HEK293 (cell line): ENCODE measurements at regions not wholly inside any gene's neighbourhood (a gene's known extent, or its start where the extent isn't known, plus 50 kb on each side); places are given as distances from the start of the nearest gene placed in this dataset.

Experiments
- CTCF ChIA-PET: fragments of 350-600 bp; formaldehyde crosslinking; extraction: SDS; loops from one replicate; lab custom pipeline; 2021; ENCODE audit warnings: antibody characterized with exemption; lab: Yijun Ruan, JAX
- POLR2A ChIA-PET: fragments of 300-600 bp; formaldehyde crosslinking; extraction: SDS; loops from one replicate; lab custom pipeline; 2020; ENCODE audit warnings: antibody characterized with exemption, inconsistent platforms; lab: Yijun Ruan, JAX
- H3K27ac ChIP-seq: fragments of 200-500 bp; sonication (Bioruptor generic); 2 replicates; pipeline ENCODE4 v1.5.1; 2014; ENCODE audit warnings: low read depth, low read length, control low read depth, inconsistent platforms; ENCODE audit errors: extremely low read depth
- H3K36me3 ChIP-seq, 2 experiments: fragments of 200-500 bp in 1 of 2; sonication (Bioruptor generic) in 1 of 2; 1 replicate in 1 of 2; 2 replicates in 1 of 2; pipeline ENCODE4 v1.5.1; 2014 to 2017; ENCODE audit warnings: inconsistent platforms in 2 of 2, low read length in 2 of 2; ENCODE audit not compliant: control insufficient read depth in 2 of 2, insufficient read depth in 1 of 2
- H3K4me1 ChIP-seq: fragments of 200-500 bp; sonication (Bioruptor generic); 2 replicates; pipeline ENCODE4 v1.5.1; 2014; ENCODE audit warnings: mild to moderate bottlenecking, low read length, inconsistent platforms; ENCODE audit not compliant: control insufficient read depth, insufficient read depth
- H3K4me3 ChIP-seq: 2 replicates; pipeline ENCODE4 v1.5.1; 2011; ENCODE audit warnings: low read depth, mild to moderate bottlenecking, control low read depth, low read length, moderate library complexity
- H3K9me3 ChIP-seq: fragments of 200-500 bp; sonication (Bioruptor generic); 2 replicates; pipeline ENCODE4 v1.5.1; 2014; ENCODE audit warnings: low read depth, low read length, inconsistent platforms; ENCODE audit not compliant: control insufficient read depth, insufficient read depth
- BCL11B ChIP-seq: fragments of 450-650 bp; formaldehyde crosslinking; IDR thresholded peaks from 2 replicates; pipeline ENCODE4 v1.5.1; 2016; ENCODE audit warnings: low read depth, missing biosample characterization, missing genetic modification characterization
- GLIS1 ChIP-seq: fragments of 450-650 bp; formaldehyde crosslinking; IDR thresholded peaks from 2 replicates; pipeline ENCODE4 v1.5.1; 2016; ENCODE audit warnings: missing biosample characterization, missing genetic modification characterization
- IKZF3 ChIP-seq: fragments of 450-650 bp; IDR thresholded peaks from 2 replicates; pipeline ENCODE4 v1.5.0; 2018; ENCODE audit warnings: missing biosample characterization, mild to moderate bottlenecking, missing genetic modification characterization, moderate library complexity
- PBX3 ChIP-seq: sonication (generic); formaldehyde crosslinking; IDR thresholded peaks from 2 replicates; pipeline ENCODE4 v1.8.1; 2022; ENCODE audit warnings: mild to moderate bottlenecking, moderate library complexity, missing genetic modification reagents
- SALL2 ChIP-seq: fragments of 450-650 bp; formaldehyde crosslinking; IDR thresholded peaks from 2 replicates; pipeline ENCODE4 v1.5.0; 2017; ENCODE audit warnings: missing biosample characterization, mild to moderate bottlenecking, missing genetic modification characterization, borderline replicate concordance
- SCRT2 ChIP-seq: fragments of 450-650 bp; formaldehyde crosslinking; IDR thresholded peaks from 2 replicates; pipeline ENCODE4 v1.5.1; 2016; ENCODE audit warnings: missing biosample characterization, missing genetic modification characterization
- SETDB1 ChIP-seq: IDR thresholded peaks from one replicate; pipeline ENCODE4 v1.6.1; 2017; ENCODE audit warnings: mild to moderate bottlenecking, low read length, moderate library complexity, mixed read lengths; ENCODE audit not compliant: insufficient read length
- SP2 ChIP-seq: fragments of 450-650 bp; formaldehyde crosslinking; IDR thresholded peaks from 2 replicates; pipeline ENCODE4 v1.5.1; 2016; ENCODE audit warnings: missing biosample characterization, missing genetic modification characterization
- TRIM28 ChIP-seq: IDR thresholded peaks from 2 replicates; pipeline ENCODE4 v1.6.1; 2011; ENCODE audit warnings: low read length, control low read depth, borderline replicate concordance
- YY2 ChIP-seq: fragments of 450-650 bp; formaldehyde crosslinking; IDR thresholded peaks from 2 replicates; pipeline ENCODE4 v1.5.1; 2016; ENCODE audit warnings: missing biosample characterization, missing genetic modification characterization
- ZBTB1 ChIP-seq: fragments of 450-650 bp; formaldehyde crosslinking; IDR thresholded peaks from 2 replicates; pipeline ENCODE4 v1.5.1; 2016; ENCODE audit warnings: missing biosample characterization, missing genetic modification characterization
- ZBTB8A ChIP-seq: fragments of 450-650 bp; formaldehyde crosslinking; IDR thresholded peaks from 2 replicates; pipeline ENCODE4 v1.5.1; 2016; ENCODE audit warnings: missing biosample characterization, missing genetic modification characterization
- ZFP3 ChIP-seq: fragments of 450-650 bp; formaldehyde crosslinking; IDR thresholded peaks from 2 replicates; pipeline ENCODE4 v1.5.1; 2016; ENCODE audit warnings: low read depth, missing biosample characterization, missing genetic modification characterization
- ZFP69B ChIP-seq: fragments of 450-650 bp; formaldehyde crosslinking; IDR thresholded peaks from 2 replicates; pipeline ENCODE4 v1.5.1; 2016; ENCODE audit warnings: missing biosample characterization, missing genetic modification characterization
- ZNF10 ChIP-seq: fragments of 450-650 bp; formaldehyde crosslinking; IDR thresholded peaks from 2 replicates; pipeline ENCODE4 v1.5.1; 2017; ENCODE audit warnings: missing biosample characterization, missing genetic modification characterization
- ZNF146 ChIP-seq: fragments of 450-650 bp; formaldehyde crosslinking; IDR thresholded peaks from 2 replicates; pipeline ENCODE4 v1.5.1; 2016; ENCODE audit warnings: missing biosample characterization, missing genetic modification characterization
- ZNF18 ChIP-seq: fragments of 450-650 bp; formaldehyde crosslinking; IDR thresholded peaks from 2 replicates; pipeline ENCODE4 v1.5.1; 2016; ENCODE audit warnings: missing biosample characterization, missing genetic modification characterization
- ZNF26 ChIP-seq: fragments of 450-650 bp; formaldehyde crosslinking; IDR thresholded peaks from 2 replicates; pipeline ENCODE4 v1.5.1; 2016; ENCODE audit warnings: missing biosample characterization, missing genetic modification characterization
- ZNF292 ChIP-seq: fragments of 450-650 bp; formaldehyde crosslinking; IDR thresholded peaks from 2 replicates; pipeline ENCODE4 v1.5.1; 2016; ENCODE audit warnings: low read depth, missing biosample characterization, missing genetic modification characterization, borderline replicate concordance
- ZNF521 ChIP-seq: fragments of 450-650 bp; formaldehyde crosslinking; IDR thresholded peaks from 2 replicates; pipeline ENCODE4 v1.5.1; 2017; ENCODE audit warnings: missing biosample characterization, mild to moderate bottlenecking, missing genetic modification characterization
- ZNF558 ChIP-seq: fragments of 450-650 bp; formaldehyde crosslinking; IDR thresholded peaks from 2 replicates; pipeline ENCODE4 v1.5.1; 2016; ENCODE audit warnings: missing biosample characterization, missing genetic modification characterization
- ZNF580 ChIP-seq: fragments of 450-650 bp; formaldehyde crosslinking; IDR thresholded peaks from 2 replicates; pipeline ENCODE4 v1.5.1; 2016; ENCODE audit warnings: missing biosample characterization, missing genetic modification characterization
- ZNF776 ChIP-seq: fragments of 450-650 bp; formaldehyde crosslinking; IDR thresholded peaks from 2 replicates; pipeline ENCODE4 v1.5.0; 2017; ENCODE audit warnings: missing biosample characterization, missing genetic modification characterization, borderline replicate concordance
- ZSCAN16 ChIP-seq: fragments of 450-650 bp; formaldehyde crosslinking; IDR thresholded peaks from 2 replicates; pipeline ENCODE4 v1.5.1; 2016; ENCODE audit warnings: missing biosample characterization, missing genetic modification characterization

GRCh38 chr13:87094646-87095045, 576.5 kb upstream of the SLITRK5 start:
- TF ChIP-seq ZNF18 (peak; percentile 68; the same call in 1 of the 2 replicates), GLIS1 (tag by site-specific recombination) (0 out of 2 replicates have a peak, but pooled peaks have one; percentile 6), ZSCAN16 (tag by site-specific recombination) (no peak), SCRT2 (tag by site-specific recombination) (peak; percentile 72), TRIM28 (peak; percentile 69; the same call in 1 of the 2 replicates), ZNF10 (tag by site-specific recombination) (0 out of 2 replicates have a peak, but pooled peaks have one; percentile 61)
- CTCF ChIA-PET: no interaction called here

GRCh38 chr13:87100431-87100830, 570.7 kb upstream of the SLITRK5 start:
- H3K4me3 ChIP-seq: no peak overlapping the region
- H3K4me1 ChIP-seq: no peaks in the 10 kb centered on the region
- CTCF ChIA-PET: interaction anchor here (0.6 kb wide), 1 partner anchor 347 kb away, joined by 3 read pairs; no protein-coding TSS in a partner anchor
- TF ChIP-seq YY2 (no peak), ZNF292 (tag by site-specific recombination) (no peak), ZFP69B (tag by site-specific recombination) (no peak), ZNF558 (tag by site-specific recombination) (no peak), BCL11B (tag by site-specific recombination) (no peak), ZFP3 (no peak)
- POLR2A ChIA-PET: no interaction called here
- H3K36me3 ChIP-seq: no peaks in the 10 kb centered on the region
- no peak overlapping the region for H3K27ac ChIP-seq
- no peaks in the 10 kb centered on the region for H3K9me3 ChIP-seq

More at GRCh38 chr13:87094646-87095045, 576.5 kb upstream of the SLITRK5 start:
- no peaks in the 10 kb centered on the region for H3K9me3 ChIP-seq
- H3K4me1 ChIP-seq: no peaks in the 10 kb centered on the region
- POLR2A ChIA-PET: no interaction called here
- no peak overlapping the region for H3K4me3 ChIP-seq
- H3K27ac ChIP-seq: no peak overlapping the region
- H3K36me3 ChIP-seq: no peaks in the 10 kb centered on the region

- CTCF ChIA-PET: no interaction called here
- H3K4me1 ChIP-seq: no peaks in the 10 kb centered on the region
- TF ChIP-seq ZNF776 (tag by site-specific recombination) (no peak), SALL2 (tag by site-specific recombination) (no peak), IKZF3 (tag by site-specific recombination) (no peak), SP2 (tag by site-specific recombination) (no peak), ZNF521 (tag by site-specific recombination) (no peak), SETDB1 (no peak), ZBTB1 (no peak), ZNF26 (tag by site-specific recombination) (no peak), ZNF146 (no peak), ZNF580 (tag by site-specific recombination) (no peak), PBX3 (CRISPR knock-in tag) (no peak), ZBTB8A (tag by site-specific recombination) (no peak)
- no peak overlapping the region for H3K4me3 ChIP-seq
- POLR2A ChIA-PET: no interaction called here
- H3K9me3 ChIP-seq: no peaks in the 10 kb centered on the region
- H3K27ac ChIP-seq: no peak overlapping the region
- no peaks in the 10 kb centered on the region for H3K36me3 ChIP-seq
These were observed 563.5 kb upstream of the SLITRK5 start for GRCh38 chr13:87107651-87108050.
